ENCODE measurements at regions not wholly inside any gene's neighbourhood (a gene's known extent, or its start where the extent isn't known, plus 50 kb on each side); places are given as distances from the start of the nearest gene placed in this dataset.

DNA sequence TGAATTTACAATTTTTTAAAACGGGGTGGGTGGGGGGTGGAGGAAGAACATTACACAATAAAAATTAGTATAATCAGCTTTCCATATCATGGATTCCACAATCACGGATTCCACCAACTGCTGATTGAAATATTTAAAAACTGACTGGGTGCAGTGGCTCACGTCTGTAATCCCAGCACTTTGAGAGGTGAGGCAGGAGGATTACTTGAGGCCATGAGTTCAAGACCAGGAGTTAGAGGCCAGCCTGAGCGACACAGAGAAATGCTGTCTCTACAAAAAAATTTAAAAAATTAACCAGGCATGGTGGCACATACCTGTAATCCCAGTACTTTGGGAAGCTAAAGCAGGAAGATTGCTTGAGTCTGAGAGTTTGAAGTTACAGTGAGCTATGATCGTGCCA, 254.7 kb downstream of the ATG4C start:
- Histone ChIP-seq H2AFZ (ENCODE audit: low read length) (no peak overlapping the region), H3K27me3 (ENCODE audit: insufficient read depth, low read length) (no peaks in the 10 kb centered on the region), H3K27ac (ENCODE audit: low read depth, low read length) (no peak overlapping the region), H3K4me3 (ENCODE audit: insufficient read depth, low read length) (no peak overlapping the region), H3K4me2 (ENCODE audit: insufficient read depth, low read length) (no peak overlapping the region), H3K4me1 (ENCODE audit: insufficient read depth, low read length) (no peaks in the 10 kb centered on the region), H3K36me3 (ENCODE audit: insufficient read depth, low read length) (no peaks in the 10 kb centered on the region), H3K9me3 (ENCODE audit: low read depth, low read length) (no peaks in the 10 kb centered on the region), H3K79me2 (ENCODE audit: insufficient read depth, low read length) (no peaks in the 10 kb centered on the region), H4K20me1 (ENCODE audit: insufficient read depth, low read length) (no peaks in the 10 kb centered on the region)
- no peak for DNase-seq (ENCODE audit: insufficient read length, low spot score, missing footprints)
- no peak for TF ChIP-seq CTCF (IDR thresholded peaks at IDR 0.05; ENCODE audit: extremely low read depth, low read depth, low read length)

GRCh38 chr1:63041660-63042059, 257.7 kb downstream of the ATG4C start:
- Histone ChIP-seq H3K9me3 (ENCODE audit: low read depth, low read length) (no peaks in the 10 kb centered on the region), H2AFZ (ENCODE audit: low read length) (no peak overlapping the region), H4K20me1 (ENCODE audit: insufficient read depth, low read length) (no peaks in the 10 kb centered on the region), H3K79me2 (ENCODE audit: insufficient read depth, low read length) (no peaks in the 10 kb centered on the region), H3K4me1 (ENCODE audit: insufficient read depth, low read length) (no peaks in the 10 kb centered on the region), H3K4me2 (ENCODE audit: insufficient read depth, low read length) (no peak overlapping the region), H3K4me3 (ENCODE audit: insufficient read depth, low read length) (no peak overlapping the region), H3K36me3 (ENCODE audit: insufficient read depth, low read length) (no peaks in the 10 kb centered on the region), H3K27ac (ENCODE audit: low read depth, low read length) (no peak overlapping the region), H3K27me3 (ENCODE audit: insufficient read depth, low read length) (no peaks in the 10 kb centered on the region)
- no peak for DNase-seq (ENCODE audit: insufficient read length, low spot score, missing footprints)
- TF ChIP-seq CTCF (IDR thresholded peaks at IDR 0.05; ENCODE audit: extremely low read depth, low read depth, low read length), result no peak

- Histone ChIP-seq H3K27ac (ENCODE audit: low read depth, low read length) (no peak overlapping the region), H3K4me2 (ENCODE audit: insufficient read depth, low read length) (no peak overlapping the region), H3K79me2 (ENCODE audit: insufficient read depth, low read length) (no peaks in the 10 kb centered on the region), H2AFZ (ENCODE audit: low read length) (no peak overlapping the region), H3K9me3 (ENCODE audit: low read depth, low read length) (no peaks in the 10 kb centered on the region), H3K36me3 (ENCODE audit: insufficient read depth, low read length) (no peaks in the 10 kb centered on the region), H3K4me3 (ENCODE audit: insufficient read depth, low read length) (no peak overlapping the region), H4K20me1 (ENCODE audit: insufficient read depth, low read length) (no peaks in the 10 kb centered on the region), H3K27me3 (ENCODE audit: insufficient read depth, low read length) (no peaks in the 10 kb centered on the region), H3K4me1 (ENCODE audit: insufficient read depth, low read length) (no peaks in the 10 kb centered on the region)
- no peak for DNase-seq (ENCODE audit: insufficient read length, low spot score, missing footprints)
- no peak for TF ChIP-seq CTCF (IDR thresholded peaks at IDR 0.05; ENCODE audit: extremely low read depth, low read depth, low read length)
These were observed 258.3 kb downstream of the ATG4C start for GRCh38 chr1:63042278-63042677.

DNA sequence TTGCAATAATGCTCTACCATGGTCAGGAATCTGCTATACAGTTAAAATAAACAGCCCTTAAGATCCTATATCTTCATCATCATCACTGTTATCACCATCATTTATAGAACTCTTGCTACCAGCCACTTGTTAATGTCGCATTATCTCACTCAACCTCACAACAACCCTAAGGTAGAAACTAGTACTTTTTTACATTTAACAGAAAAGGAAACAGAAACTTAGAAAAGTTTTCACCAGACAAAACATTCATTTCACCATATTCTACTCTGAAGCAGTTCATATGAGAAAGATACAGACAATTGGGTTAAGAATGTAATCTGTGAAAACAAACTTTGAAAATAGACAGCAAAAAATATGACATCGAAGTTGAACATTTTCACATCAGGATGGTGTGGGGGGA, 262.6 kb downstream of the ATG4C start:
- Histone ChIP-seq H2AFZ (ENCODE audit: low read length) (no peak overlapping the region), H3K4me2 (ENCODE audit: insufficient read depth, low read length) (no peak overlapping the region), H3K27ac (ENCODE audit: low read depth, low read length) (no peak overlapping the region), H3K79me2 (ENCODE audit: insufficient read depth, low read length) (no peaks in the 10 kb centered on the region), H3K27me3 (ENCODE audit: insufficient read depth, low read length) (no peaks in the 10 kb centered on the region), H3K4me1 (ENCODE audit: insufficient read depth, low read length) (no peaks in the 10 kb centered on the region), H4K20me1 (ENCODE audit: insufficient read depth, low read length) (no peaks in the 10 kb centered on the region), H3K9me3 (ENCODE audit: low read depth, low read length) (no peaks in the 10 kb centered on the region), H3K4me3 (ENCODE audit: insufficient read depth, low read length) (no peak overlapping the region), H3K36me3 (ENCODE audit: insufficient read depth, low read length) (no peaks in the 10 kb centered on the region)
- no peak for DNase-seq (ENCODE audit: insufficient read length, low spot score, missing footprints)
- no peak for TF ChIP-seq CTCF (IDR thresholded peaks at IDR 0.05; ENCODE audit: extremely low read depth, low read depth, low read length)

All from osteoblast (primary cell).